Neural progenitor cell (in vitro differentiated cells): ENCODE measurements at regions not wholly inside any gene's neighbourhood (a gene's known extent, or its start where the extent isn't known, plus 50 kb on each side); places are given as distances from the start of the nearest gene placed in this dataset.

Source experiments
- DNase-seq: peaks from one replicate; pipeline ENCODE4 v3.0.0-alpha.2; 2016; ENCODE audit warnings: low spot score
- H2AFZ ChIP-seq: fragments of 200-600 bp; sonication (generic); replicated peaks from 2 replicates; pipeline ENCODE4 v1.6.1; 2016; ENCODE audit warnings: antibody characterized with exemption
- H3F3A ChIP-seq: fragments of 200-600 bp; sonication (generic); 2 replicates; pipeline ENCODE4 v1.6.1; 2016; ENCODE audit warnings: antibody characterized with exemption, low read depth
- H3K27ac ChIP-seq: fragments of 200-600 bp; sonication (generic); 2 replicates; pipeline ENCODE4 v1.5.1; 2016; ENCODE audit warnings: mild to moderate bottlenecking
- H3K27me3 ChIP-seq: fragments of 200-600 bp; sonication (generic); 2 replicates; pipeline ENCODE4 v1.6.1; 2016; ENCODE audit warnings: mild to moderate bottlenecking, moderate library complexity
- H3K36me3 ChIP-seq: fragments of 200-600 bp; sonication (generic); 2 replicates; pipeline ENCODE4 v1.5.1; 2016
- H3K4me1 ChIP-seq: fragments of 200-600 bp; sonication (generic); 2 replicates; pipeline ENCODE4 v1.6.1; 2016; ENCODE audit warnings: mixed run types
- H3K4me2 ChIP-seq: fragments of 200-600 bp; sonication (generic); 2 replicates; pipeline ENCODE4 v1.6.1; 2016
- H3K4me3 ChIP-seq: fragments of 200-600 bp; sonication (generic); 2 replicates; pipeline ENCODE4 v1.5.1; 2016
- H3K79me2 ChIP-seq: fragments of 200-600 bp; sonication (generic); 2 replicates; pipeline ENCODE4 v1.6.1; 2016; ENCODE audit warnings: low read depth
- H3K9ac ChIP-seq: fragments of 200-600 bp; sonication (generic); 2 replicates; pipeline ENCODE4 v1.6.1; 2016
- H3K9me3 ChIP-seq: fragments of 200-600 bp; sonication (generic); 2 replicates; pipeline ENCODE4 v1.5.1; 2016; ENCODE audit warnings: low read depth
- H4K20me1 ChIP-seq: fragments of 200-600 bp; sonication (generic); 2 replicates; pipeline ENCODE4 v1.6.1; 2016; ENCODE audit warnings: low read depth
- H3K27ac Mint-ChIP-seq: 3 replicates; pipeline ENCODE4 v1.8.0; 2021; ENCODE audit warnings: mixed read lengths
- H3K27me3 Mint-ChIP-seq: 2 replicates; pipeline ENCODE4 v1.8.0; 2022; ENCODE audit warnings: low read depth, mild to moderate bottlenecking, inconsistent platforms, moderate library complexity, mixed read lengths; ENCODE audit not compliant: insufficient read depth
- H3K36me3 Mint-ChIP-seq: 3 replicates; pipeline ENCODE4 v1.8.0; 2021; ENCODE audit warnings: mixed read lengths
- H3K4me1 Mint-ChIP-seq: 3 replicates; pipeline ENCODE4 v1.8.0; 2021; ENCODE audit warnings: mixed read lengths
- H3K4me3 Mint-ChIP-seq: 3 replicates; pipeline ENCODE4 v1.8.0; 2021; ENCODE audit warnings: mild to moderate bottlenecking, moderate library complexity, mixed read lengths
- H3K9me3 Mint-ChIP-seq: 3 replicates; pipeline ENCODE4 v1.8.0; 2020; ENCODE audit warnings: mixed read lengths
- CTCF ChIP-seq: fragments of 200-600 bp; sonication (generic); IDR thresholded peaks from 2 replicates; pipeline ENCODE4 v1.5.1; 2017; ENCODE audit warnings: antibody characterized with exemption, mild to moderate bottlenecking
- EZH2 ChIP-seq: fragments of 200-600 bp; sonication (generic); IDR thresholded peaks from 2 replicates; pipeline ENCODE4 v1.6.1; 2017; ENCODE audit warnings: antibody characterized with exemption, mild to moderate bottlenecking, moderate library complexity
- EZH2phosphoT487 ChIP-seq: fragments of 200-600 bp; sonication (generic); IDR thresholded peaks from 2 replicates; pipeline ENCODE4 v1.6.1; 2017; ENCODE audit warnings: antibody characterized with exemption

- H3K27ac Mint-ChIP-seq: no peak overlapping the region
- H3K9ac ChIP-seq: no peak overlapping the region
- H3K36me3 ChIP-seq: no peaks in the 10 kb centered on the region
- H3K9me3 Mint-ChIP-seq: no peaks in the 10 kb centered on the region
- no peaks in the 10 kb centered on the region for H3K9me3 ChIP-seq
- H2AFZ ChIP-seq: no peak overlapping the region
- H3K4me1 ChIP-seq: peaks cover 9% of the 10 kb centered on the region
- no peaks in the 10 kb centered on the region for H3K79me2 ChIP-seq
- no peaks in the 10 kb centered on the region for H3F3A ChIP-seq
- H3K36me3 Mint-ChIP-seq: no peaks in the 10 kb centered on the region
- H3K4me3 Mint-ChIP-seq: no peak overlapping the region
- no peak for DNase-seq
- H3K4me2 ChIP-seq: no peak overlapping the region
- H4K20me1 ChIP-seq: no peaks in the 10 kb centered on the region
- H3K27me3 Mint-ChIP-seq: peaks cover 5% of the 10 kb centered on the region
- no peaks in the 10 kb centered on the region for H3K27me3 ChIP-seq
- peaks cover 12% of the 10 kb centered on the region for H3K4me1 Mint-ChIP-seq
- H3K27ac ChIP-seq: no peak overlapping the region
- no peak overlapping the region for H3K4me3 ChIP-seq
- no peak for TF ChIP-seq EZH2
- TF ChIP-seq CTCF: no peak
- TF ChIP-seq EZH2phosphoT487: no peak
Observed at GRCh38 chr15:38054488-38054887, 120.0 kb downstream of the TMCO5A start.

DNA sequence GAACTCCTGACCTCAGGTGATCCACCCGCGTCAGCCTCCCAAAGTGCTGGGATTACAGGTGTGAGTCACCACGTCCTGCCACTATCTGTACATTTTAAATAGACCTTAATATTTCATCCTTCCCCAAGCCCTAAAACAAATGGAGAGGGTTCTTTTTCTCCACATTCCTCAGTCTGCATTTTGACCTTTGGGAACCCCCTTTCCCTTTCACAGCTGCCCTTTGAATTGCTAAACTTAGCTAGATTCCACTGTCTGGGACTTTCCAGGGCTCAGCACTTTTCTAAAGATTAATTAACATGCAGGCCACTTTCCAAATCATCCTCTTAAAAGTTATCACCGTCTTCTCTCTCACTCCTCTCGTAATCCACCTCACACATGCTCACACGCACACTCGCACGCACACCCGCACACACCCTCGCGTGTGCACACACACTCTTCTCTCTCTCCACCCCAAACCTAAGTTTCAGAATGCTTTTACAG lies 124.2 kb downstream of the TMCO5A start:
- Mint-ChIP-seq H3K4me3 (no peak overlapping the region), H3K27me3 (peaks cover 7% of the 10 kb centered on the region), H3K4me1 (peaks cover 10% of the 10 kb centered on the region), H3K27ac (peak overlapping the region; percentile 34), H3K36me3 (no peaks in the 10 kb centered on the region), H3K9me3 (no peaks in the 10 kb centered on the region)
- TF ChIP-seq CTCF (no peak), EZH2phosphoT487 (no peak), EZH2 (no peak)
- H3K4me2 ChIP-seq: no peak overlapping the region
- H3K27ac ChIP-seq: no peak overlapping the region
- peak; percentile 42 for DNase-seq
- H3K27me3 ChIP-seq: no peaks in the 10 kb centered on the region
- no peak overlapping the region for H3K9ac ChIP-seq
- H3K4me1 ChIP-seq: peaks cover 12% of the 10 kb centered on the region
- H2AFZ ChIP-seq: no peak overlapping the region
- no peak overlapping the region for H3K4me3 ChIP-seq
- H3K79me2 ChIP-seq: no peaks in the 10 kb centered on the region
- H3K9me3 ChIP-seq: no peaks in the 10 kb centered on the region
- H4K20me1 ChIP-seq: no peaks in the 10 kb centered on the region
- H3K36me3 ChIP-seq: no peaks in the 10 kb centered on the region
- no peaks in the 10 kb centered on the region for H3F3A ChIP-seq

DNA sequence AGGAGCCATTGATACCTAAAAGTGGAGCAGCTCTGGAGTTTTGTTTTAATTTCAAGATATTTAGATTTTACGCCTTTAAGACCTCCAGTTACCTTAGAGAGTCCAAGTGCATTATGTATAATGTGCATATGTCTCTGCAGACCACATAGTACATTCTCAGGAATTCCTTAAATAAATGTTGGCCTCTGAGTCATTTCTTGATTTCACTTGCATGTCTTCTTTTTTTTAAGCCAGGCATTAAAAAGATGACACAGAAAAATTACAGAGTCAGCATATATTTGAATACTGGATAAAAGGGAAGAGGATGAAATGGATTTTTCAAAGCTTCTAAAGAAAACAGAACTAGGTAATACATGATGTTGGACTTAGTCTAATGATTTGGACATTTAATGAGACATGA lies 125.2 kb downstream of the TMCO5A start:
- no peak overlapping the region for H3K27ac Mint-ChIP-seq

More for the DNA sequence above, 125.2 kb downstream of the TMCO5A start:
- peaks cover 10% of the 10 kb centered on the region for H3K4me1 Mint-ChIP-seq
- H3K9ac ChIP-seq: no peak overlapping the region
- H3K36me3 Mint-ChIP-seq: no peaks in the 10 kb centered on the region
- H3K9me3 Mint-ChIP-seq: no peaks in the 10 kb centered on the region
- H3K4me1 ChIP-seq: peaks cover 12% of the 10 kb centered on the region
- no peak for TF ChIP-seq EZH2
- no peak for TF ChIP-seq CTCF
- no peak for TF ChIP-seq EZH2phosphoT487
- no peaks in the 10 kb centered on the region for H3F3A ChIP-seq
- no peak for DNase-seq
- peaks cover 7% of the 10 kb centered on the region for H3K27me3 Mint-ChIP-seq
- H4K20me1 ChIP-seq: no peaks in the 10 kb centered on the region
- H3K79me2 ChIP-seq: no peaks in the 10 kb centered on the region
- H2AFZ ChIP-seq: no peak overlapping the region
- H3K36me3 ChIP-seq: no peaks in the 10 kb centered on the region
- H3K4me3 Mint-ChIP-seq: no peak overlapping the region
- no peaks in the 10 kb centered on the region for H3K27me3 ChIP-seq
- H3K4me2 ChIP-seq: no peak overlapping the region
- no peak overlapping the region for H3K4me3 ChIP-seq
- no peak overlapping the region for H3K27ac ChIP-seq
- H3K9me3 ChIP-seq: no peaks in the 10 kb centered on the region
